ENCODE measurements at regions not wholly inside any gene's neighbourhood (a gene's known extent, or its start where the extent isn't known, plus 50 kb on each side); places are given as distances from the start of the nearest gene placed in this dataset.

DNA sequence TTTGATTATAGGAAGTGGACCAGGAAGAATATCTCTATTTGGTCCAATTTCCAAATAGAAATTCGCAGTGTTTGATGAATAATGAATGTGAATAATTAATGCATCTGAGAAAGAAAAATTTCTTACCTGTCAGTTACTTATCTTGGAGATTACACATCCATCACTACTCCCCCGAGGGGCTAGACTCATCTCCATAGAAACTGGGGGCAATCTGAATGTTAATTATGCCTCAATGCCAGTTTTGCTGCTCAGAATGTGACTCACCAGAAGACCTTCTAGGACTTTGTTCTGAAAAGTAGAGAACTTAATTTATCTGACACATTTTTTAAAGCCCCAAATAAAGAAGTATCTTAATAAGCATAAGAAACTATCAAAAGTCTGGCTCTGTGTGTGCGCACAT is 233.4 kb upstream of the NR4A3 start:
- TF ChIP-seq MED8 (CRISPR knock-in tag; IDR thresholded peaks at IDR 0.05; ENCODE audit: insufficient replicate concordance) (no peak), TAF15 (IDR thresholded peaks at IDR 0.05; ENCODE audit: low read depth, low read length, poor library complexity, severe bottlenecking) (no peak), KMT2A (CRISPR knock-in tag; IDR thresholded peaks at IDR 0.05) (no peak), ZNF773 (CRISPR knock-in tag; IDR thresholded peaks at IDR 0.05; ENCODE audit: borderline replicate concordance) (no peak), HNRNPK (IDR thresholded peaks at IDR 0.05; ENCODE audit: low read depth, low read length, poor library complexity, severe bottlenecking) (no peak), NONO (IDR thresholded peaks at IDR 0.05) (no peak), NONO (CRISPR knock-in tag; conservative IDR thresholded peaks at IDR 0.05) (no peak), ZNF225 (CRISPR knock-in tag; IDR thresholded peaks at IDR 0.05) (no peak)
